HG02610 (cell line): ENCODE measurements at regions not wholly inside any gene's neighbourhood (a gene's known extent, or its start where the extent isn't known, plus 50 kb on each side); places are given as distances from the start of the nearest gene placed in this dataset.
"Not testable (repeated sequence)": the region's sequence is repeated elsewhere in the genome, so short reads cannot be mapped to it uniquely, and the experiment has no call there.

Experiments
- ATAC-seq: cut with Tn5 transposase; IDR thresholded peaks from one replicate; pipeline ENCODE4 v1.9.1; 2021; ENCODE audit warnings: mild to moderate bottlenecking, moderate library complexity; ENCODE audit not compliant: unreplicated experiment

- no peak for ATAC-seq
These were observed 642.4 kb upstream of the API5 start for GRCh38 chr11:42669248-42669976.

GRCh38 chr11:42674436-42674835 is 637.4 kb upstream of the API5 start:
- no peak for ATAC-seq

DNA sequence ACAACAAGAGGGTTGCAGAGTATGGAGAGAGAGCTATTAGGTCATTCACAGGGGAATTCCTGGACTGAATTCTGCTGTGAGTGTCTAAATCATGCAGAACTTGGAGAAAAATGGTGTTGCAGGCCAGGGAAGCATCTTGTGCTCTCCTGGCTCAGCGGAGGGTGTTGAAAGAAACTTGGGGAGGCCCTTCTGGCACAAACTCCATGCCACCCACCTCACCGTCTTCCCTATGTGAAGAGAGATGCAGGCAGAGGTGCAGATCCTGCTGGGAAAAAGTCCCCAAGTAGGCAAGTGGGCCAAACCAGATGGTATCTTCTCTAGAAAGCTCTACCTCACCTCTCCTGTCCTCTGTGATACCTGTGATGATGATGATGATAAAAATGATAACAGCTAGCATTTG is 604.3 kb upstream of the API5 start:
- no peak for ATAC-seq

- no peak for ATAC-seq
These were observed 602.6 kb upstream of the API5 start for GRCh38 chr11:42709216-42709615.

DNA sequence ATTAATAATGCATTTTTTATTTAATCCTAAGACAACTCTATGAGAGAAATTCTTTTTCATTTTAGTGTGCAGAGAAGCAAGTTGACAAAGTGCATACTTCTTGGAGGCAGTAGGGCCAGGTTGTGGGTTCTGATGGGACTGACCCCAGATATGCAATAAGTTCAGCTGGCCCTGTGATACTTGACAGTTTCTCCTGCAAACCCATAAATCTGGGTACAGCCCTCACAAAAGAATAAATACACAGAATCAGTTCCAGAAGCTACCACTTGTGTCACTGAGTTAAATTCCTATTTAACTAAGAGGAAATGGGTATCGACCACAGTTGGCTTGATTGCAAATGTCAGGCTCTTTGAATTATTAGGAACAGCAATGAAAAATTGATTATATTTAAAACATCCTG is 598.5 kb upstream of the API5 start:
- ATAC-seq: no peak

- no peak for ATAC-seq
These were observed 598.0 kb upstream of the API5 start for GRCh38 chr11:42713753-42714152.

GRCh38 chr11:42720716-42721563 is 590.9 kb upstream of the API5 start:
- ATAC-seq: no peak

- ATAC-seq: no peak
These were observed 583.9 kb upstream of the API5 start for GRCh38 chr11:42727879-42728278.

- ATAC-seq: no peak
These were observed 549.4 kb upstream of the API5 start for GRCh38 chr11:42762348-42762747.

DNA sequence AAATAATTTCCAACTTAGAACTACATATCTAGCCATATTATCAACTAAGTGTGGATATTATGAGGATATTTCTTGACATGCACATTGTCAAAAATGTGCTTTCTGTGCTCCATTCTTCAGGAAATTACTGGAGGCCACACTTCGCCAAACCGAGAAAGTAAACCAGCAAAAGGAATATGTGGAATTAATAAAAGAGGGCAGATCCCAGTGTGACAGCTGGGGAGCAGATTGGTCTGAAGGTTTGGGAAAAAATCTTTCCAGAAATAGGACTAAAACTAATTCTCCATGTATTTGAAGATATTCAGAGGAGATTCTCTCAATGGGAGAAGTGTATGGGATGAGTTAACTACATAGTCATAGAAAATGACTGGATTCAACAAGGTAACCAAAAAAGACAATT is 546.9 kb upstream of the API5 start:
- ATAC-seq: no peak

GRCh38 chr11:42768576-42768975 is 543.2 kb upstream of the API5 start:
- no peak for ATAC-seq

DNA sequence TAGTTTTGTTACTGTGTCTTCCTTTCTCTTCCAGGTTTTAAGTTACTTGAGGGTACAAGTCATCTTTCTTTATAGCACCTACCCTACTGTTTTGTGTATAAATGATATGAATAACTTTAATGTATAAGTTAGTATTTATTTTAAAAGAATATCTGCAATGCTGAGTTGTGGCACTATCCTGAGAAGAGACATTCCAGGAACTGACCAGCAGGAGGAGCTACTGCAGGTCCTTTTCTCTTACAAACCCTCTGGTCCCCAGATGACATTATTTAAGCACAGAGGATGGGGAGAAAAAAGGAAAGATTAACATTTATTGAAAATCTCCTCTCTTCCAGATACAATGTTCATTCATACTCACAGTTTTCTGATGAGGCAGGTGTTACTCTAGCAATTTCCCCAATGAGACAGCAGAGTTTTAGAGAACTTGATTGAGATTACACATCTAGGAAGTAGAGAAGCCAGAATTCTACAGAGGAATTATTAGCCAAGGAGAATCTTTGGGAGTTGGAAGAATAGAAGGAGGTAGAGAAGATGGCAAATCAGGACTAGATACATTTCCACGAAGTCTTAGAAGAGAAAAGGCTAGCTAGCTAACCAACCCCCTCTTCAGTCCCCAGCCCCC is 541.2 kb upstream of the API5 start:
- peak; percentile 84 for ATAC-seq

GRCh38 chr11:42772886-42773285 is 538.9 kb upstream of the API5 start:
- ATAC-seq: no peak

GRCh38 chr11:42773729-42774128 is 538.1 kb upstream of the API5 start:
- no peak for ATAC-seq

DNA sequence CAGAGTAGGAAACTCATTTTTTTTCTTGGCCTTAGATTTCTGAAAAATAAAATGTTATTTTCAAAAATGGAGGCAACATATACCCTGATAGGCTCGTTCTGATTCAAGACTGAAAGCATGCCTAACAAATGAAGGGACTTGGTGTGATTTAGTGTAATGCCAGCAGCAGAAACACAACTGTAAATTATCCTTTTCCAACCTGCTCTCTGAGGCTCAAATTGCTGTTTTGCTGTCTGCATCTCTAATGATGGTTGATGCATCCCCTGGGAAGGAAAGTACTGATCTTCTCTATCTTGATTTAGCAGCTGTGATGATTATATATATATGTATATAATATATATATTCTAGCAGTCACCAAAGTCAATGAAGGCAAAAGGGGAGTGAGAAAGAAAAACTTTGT is 537.2 kb upstream of the API5 start:
- no peak for ATAC-seq

GRCh38 chr11:42777776-42778175 is 534.0 kb upstream of the API5 start:
- no peak for ATAC-seq

GRCh38 chr11:42778193-42778592 is 533.6 kb upstream of the API5 start:
- no peak for ATAC-seq

GRCh38 chr11:42779555-42779954 is 532.2 kb upstream of the API5 start:
- ATAC-seq: no peak

GRCh38 chr11:42786981-42787380 is 524.8 kb upstream of the API5 start:
- no peak for ATAC-seq

GRCh38 chr11:42795483-42795882 is 516.3 kb upstream of the API5 start:
- not testable (repeated sequence) for ATAC-seq

DNA sequence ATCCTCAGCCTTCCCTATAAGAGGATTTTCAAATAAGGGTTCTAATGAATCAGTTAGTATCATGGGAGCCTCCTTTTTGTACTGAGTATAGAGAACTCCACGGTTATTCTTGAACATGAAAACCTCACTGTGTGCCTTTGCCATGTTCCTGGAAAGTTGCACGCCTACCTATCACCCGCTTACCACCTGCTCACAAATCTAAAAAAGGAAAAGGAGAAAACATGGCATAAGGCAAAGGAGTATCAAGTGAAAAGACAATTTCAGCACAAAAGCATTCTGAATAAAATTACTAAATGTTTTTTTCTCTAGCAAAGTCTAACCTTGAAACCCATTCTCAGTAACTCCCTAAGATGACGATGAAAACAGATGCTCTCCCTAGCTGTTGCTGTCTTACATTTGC is 511.8 kb upstream of the API5 start:
- ATAC-seq: no peak
